ENCODE measurements at regions not wholly inside any gene's neighbourhood (a gene's known extent, or its start where the extent isn't known, plus 50 kb on each side); places are given as distances from the start of the nearest gene placed in this dataset.

- TF ChIP-seq CTCF (IDR thresholded peaks at IDR 0.05) = no peak
- Mint-ChIP-seq H3K27me3 (ENCODE audit: low read depth) (peaks cover 58% of the 10 kb centered on the region), H3K4me1 (ENCODE audit: low read depth) (no peaks in the 10 kb centered on the region), H3K9me3 (ENCODE audit: low read depth) (no peaks in the 10 kb centered on the region), H3K36me3 (ENCODE audit: low read depth) (no peaks in the 10 kb centered on the region), H3K4me3 (ENCODE audit: unreplicated experiment) (no peak overlapping the region), H3K27ac (ENCODE audit: unreplicated experiment) (no peak overlapping the region)
- no peak for DNase-seq (ENCODE audit: low spot score)
These were observed 79.0 kb downstream of the ASCL4 start for GRCh38 chr12:107853479-107853878.

GRCh38 chr12:107855471-107855870, 81.0 kb downstream of the ASCL4 start:
- Mint-ChIP-seq H3K27ac (ENCODE audit: unreplicated experiment) (no peak overlapping the region), H3K36me3 (ENCODE audit: low read depth) (peaks cover under 1% of the 10 kb centered on the region), H3K4me3 (ENCODE audit: unreplicated experiment) (no peak overlapping the region), H3K9me3 (ENCODE audit: low read depth) (no peaks in the 10 kb centered on the region), H3K4me1 (ENCODE audit: low read depth) (no peaks in the 10 kb centered on the region), H3K27me3 (ENCODE audit: low read depth) (peaks cover 56% of the 10 kb centered on the region)
- no peak for DNase-seq (ENCODE audit: low spot score)
- no peak for TF ChIP-seq CTCF (IDR thresholded peaks at IDR 0.05)

- Mint-ChIP-seq H3K27ac (ENCODE audit: unreplicated experiment) (no peak overlapping the region), H3K4me1 (ENCODE audit: low read depth) (no peaks in the 10 kb centered on the region), H3K9me3 (ENCODE audit: low read depth) (no peaks in the 10 kb centered on the region), H3K4me3 (ENCODE audit: unreplicated experiment) (no peak overlapping the region), H3K27me3 (ENCODE audit: low read depth) (peaks cover 62% of the 10 kb centered on the region), H3K36me3 (ENCODE audit: low read depth) (peaks cover 1% of the 10 kb centered on the region)
- DNase-seq (ENCODE audit: low spot score) = no peak
- TF ChIP-seq CTCF (IDR thresholded peaks at IDR 0.05) = no peak
These were observed 81.6 kb downstream of the ASCL4 start for GRCh38 chr12:107856096-107856495.

- peaks cover 1% of the 10 kb centered on the region for H3K36me3 Mint-ChIP-seq (ENCODE audit: low read depth)
- H3K4me3 Mint-ChIP-seq (ENCODE audit: unreplicated experiment) = no peak overlapping the region
- H3K27me3 Mint-ChIP-seq (ENCODE audit: low read depth) = peaks cover 68% of the 10 kb centered on the region
- no peaks in the 10 kb centered on the region for H3K9me3 Mint-ChIP-seq (ENCODE audit: low read depth)
- H3K27ac Mint-ChIP-seq (ENCODE audit: unreplicated experiment) = no peak overlapping the region
- TF ChIP-seq CTCF (IDR thresholded peaks at IDR 0.05) = no peak
- no peak for DNase-seq (ENCODE audit: low spot score)
- no peaks in the 10 kb centered on the region for H3K4me1 Mint-ChIP-seq (ENCODE audit: low read depth)
These were observed 82.7 kb downstream of the ASCL4 start for GRCh38 chr12:107857191-107857590.

- TF ChIP-seq CTCF (IDR thresholded peaks at IDR 0.05) = no peak
- Mint-ChIP-seq H3K4me3 (ENCODE audit: unreplicated experiment) (no peak overlapping the region), H3K36me3 (ENCODE audit: low read depth) (peaks cover 3% of the 10 kb centered on the region), H3K27ac (ENCODE audit: unreplicated experiment) (no peak overlapping the region), H3K27me3 (ENCODE audit: low read depth) (peaks cover 77% of the 10 kb centered on the region), H3K4me1 (ENCODE audit: low read depth) (peaks cover 6% of the 10 kb centered on the region), H3K9me3 (ENCODE audit: low read depth) (no peaks in the 10 kb centered on the region)
- DNase-seq (ENCODE audit: low spot score) = no peak
These were observed 84.9 kb downstream of the ASCL4 start for GRCh38 chr12:107859367-107859766.

Data from chondrocyte (in vitro differentiated cells).